Medulla oblongata (tissue), 1 donor: ENCODE measurements at regions not wholly inside any gene's neighbourhood (a gene's known extent, or its start where the extent isn't known, plus 50 kb on each side); places are given as distances from the start of the nearest gene placed in this dataset.
"Not testable (repeated sequence)": the region's sequence is repeated elsewhere in the genome, so short reads cannot be mapped to it uniquely, and the experiment has no call there.

ENCODE experiments used
- DNase-seq: peaks from one replicate; pipeline ENCODE4 v3.0.0-alpha.2; 2015; ENCODE audit errors: extremely low spot score

DNA sequence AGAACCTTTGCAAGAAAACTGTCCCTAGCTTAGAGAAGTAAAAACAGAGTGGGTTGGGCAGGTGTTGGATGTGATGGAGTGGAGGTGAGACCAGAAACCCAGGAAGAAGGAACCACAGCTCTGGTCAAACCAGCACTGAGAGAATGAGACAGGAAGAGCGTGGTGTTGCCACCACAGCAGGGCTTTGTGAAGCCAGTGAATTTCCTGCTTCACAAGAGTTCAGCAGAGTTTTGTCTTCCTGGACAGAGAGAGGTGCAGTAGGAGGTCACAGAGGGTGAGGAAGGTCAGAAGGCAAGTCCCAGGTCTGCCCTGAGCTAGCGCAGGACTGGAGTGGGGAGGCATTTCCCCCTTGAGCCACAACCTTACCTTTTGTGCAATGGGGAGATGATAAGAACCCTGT is 2306.2 kb upstream of the ACO1 start:
- DNase-seq, result no peak

DNA sequence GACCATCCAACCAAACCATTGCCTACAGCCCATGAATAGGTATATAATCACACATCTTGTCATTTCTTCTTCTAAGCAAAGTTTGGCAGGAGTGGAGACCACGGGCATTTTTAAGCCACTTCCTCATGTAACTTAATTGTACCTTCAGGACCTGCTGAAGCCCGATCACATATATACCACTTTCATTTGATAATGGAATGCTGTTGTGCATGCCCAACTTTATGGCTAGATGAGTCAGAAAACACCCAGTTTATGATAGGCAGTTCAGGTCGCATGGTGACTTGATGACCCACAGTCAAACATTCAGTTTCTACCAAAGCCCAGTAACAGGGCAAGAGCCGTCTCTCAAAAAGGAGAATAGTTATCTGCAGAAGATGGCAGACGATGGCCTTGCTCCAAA is 2295.0 kb upstream of the ACO1 start:
- DNase-seq, result no peak

DNA sequence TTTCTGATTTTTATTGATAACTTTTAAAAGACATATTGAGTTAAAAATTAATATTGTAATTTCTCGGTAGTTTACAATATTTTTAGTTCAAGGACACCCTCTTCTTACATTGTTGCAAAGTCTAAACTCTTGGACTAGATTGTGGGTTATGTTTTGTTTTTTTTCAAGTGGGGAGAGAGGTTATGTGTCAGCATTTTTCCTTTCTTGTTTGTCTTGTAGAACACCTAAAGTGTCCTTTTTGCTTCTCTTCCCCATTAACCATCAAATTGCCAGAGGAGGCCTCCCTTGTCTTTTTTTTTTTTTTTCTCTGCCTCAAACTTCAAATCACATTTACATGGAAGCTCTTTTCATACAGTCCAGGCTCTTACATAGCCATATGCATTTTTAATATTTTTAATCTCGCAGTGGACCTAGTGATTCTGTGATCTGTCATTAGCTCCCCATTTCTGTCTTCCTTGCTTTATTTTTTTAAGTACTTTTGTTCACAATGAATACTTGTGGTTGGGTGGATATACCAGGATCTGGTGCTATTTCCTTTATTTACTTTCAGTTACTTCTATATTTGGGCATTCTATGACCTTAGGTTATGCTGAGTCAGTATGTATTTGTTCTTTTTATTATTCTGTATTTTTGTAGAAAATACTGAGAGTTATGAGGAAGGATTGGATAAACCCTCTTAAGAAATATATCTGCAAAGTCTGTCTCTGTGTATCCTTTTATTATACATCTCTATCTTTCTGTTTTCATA is 2280.6 kb upstream of the ACO1 start:
- no peak for DNase-seq

DNA sequence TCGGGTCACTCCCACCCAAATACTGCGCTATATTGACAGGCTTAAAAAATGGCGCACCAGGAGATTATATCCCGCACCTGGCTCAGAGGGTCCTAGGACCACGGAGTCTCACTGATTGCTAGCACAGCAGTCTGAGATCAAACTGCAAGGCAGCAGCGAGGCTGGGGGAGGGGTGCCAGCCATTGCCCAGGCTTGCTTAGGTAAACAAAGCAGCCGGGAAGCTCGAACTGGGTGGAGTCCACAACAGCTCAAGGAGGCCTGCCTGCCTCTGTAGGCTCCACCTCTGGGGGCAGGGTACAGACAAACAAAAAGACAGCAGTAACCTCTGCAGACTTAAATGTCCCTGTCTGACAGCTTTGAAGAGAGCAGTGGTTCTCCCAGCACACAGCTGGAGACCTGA is 2277.3 kb upstream of the ACO1 start:
- not testable (repeated sequence) for DNase-seq

DNA sequence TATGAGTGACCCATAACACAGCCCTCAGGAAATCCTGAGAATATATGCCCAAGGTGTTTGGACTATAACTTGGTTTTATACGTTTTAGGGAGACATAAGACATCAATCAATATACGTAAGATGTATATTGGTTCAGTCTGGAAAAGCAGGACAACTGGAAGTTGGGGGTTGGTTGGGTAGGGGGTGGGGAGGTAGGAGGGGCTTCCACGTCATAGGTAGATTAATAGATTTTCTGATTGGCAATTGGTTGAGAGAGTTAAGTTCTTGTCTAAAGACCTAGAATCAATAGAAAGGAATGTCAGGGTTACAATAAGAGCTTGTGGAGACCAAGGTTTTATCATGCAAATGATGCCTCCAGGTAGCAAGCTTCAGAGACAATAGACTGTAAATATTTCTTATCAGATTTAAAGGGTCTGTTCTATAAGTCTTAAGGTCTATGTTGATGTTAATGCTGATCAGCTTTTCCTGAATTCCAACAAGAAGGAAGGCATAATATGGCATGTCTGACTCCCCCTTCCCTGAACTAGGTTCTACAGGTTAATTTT is 2267.7 kb upstream of the ACO1 start:
- no peak for DNase-seq

DNA sequence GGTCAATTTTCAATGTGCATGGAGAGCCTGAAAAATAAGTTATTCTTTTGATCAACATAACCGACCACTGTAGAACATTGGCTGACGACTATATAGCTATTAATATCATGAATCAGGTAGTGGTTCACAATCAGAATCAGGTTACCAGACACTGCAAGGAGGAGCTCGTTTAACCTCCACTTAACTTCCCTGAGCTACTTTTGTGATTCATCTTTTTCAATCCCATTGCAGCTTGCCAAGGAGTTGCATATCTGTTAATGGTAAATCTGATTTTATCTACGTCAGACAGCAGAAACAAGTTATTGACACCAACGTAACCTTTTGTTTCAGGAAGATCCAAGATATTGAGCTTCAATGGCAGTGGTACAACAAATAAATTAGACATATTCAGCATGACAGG is 2263.8 kb upstream of the ACO1 start:
- no peak for DNase-seq

DNA sequence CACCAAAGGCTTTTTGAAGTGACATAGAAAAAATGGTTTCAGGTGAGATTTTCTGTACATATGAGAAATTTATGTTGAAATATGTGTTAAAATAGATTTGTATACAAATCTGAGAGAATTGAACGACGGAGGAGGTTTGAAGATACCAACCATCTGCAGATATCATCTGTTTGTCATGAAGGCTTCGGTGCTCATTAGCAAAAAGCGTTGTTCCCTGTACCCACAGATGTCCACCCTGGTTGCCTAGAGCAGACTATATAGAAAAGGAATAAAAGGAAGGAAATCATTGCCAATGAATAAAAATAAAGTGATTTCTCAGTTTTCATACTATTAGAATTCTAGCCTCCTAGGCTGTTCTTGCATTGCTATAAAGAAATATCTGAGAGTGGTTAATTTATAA is 2262.8 kb upstream of the ACO1 start:
- no peak for DNase-seq

DNA sequence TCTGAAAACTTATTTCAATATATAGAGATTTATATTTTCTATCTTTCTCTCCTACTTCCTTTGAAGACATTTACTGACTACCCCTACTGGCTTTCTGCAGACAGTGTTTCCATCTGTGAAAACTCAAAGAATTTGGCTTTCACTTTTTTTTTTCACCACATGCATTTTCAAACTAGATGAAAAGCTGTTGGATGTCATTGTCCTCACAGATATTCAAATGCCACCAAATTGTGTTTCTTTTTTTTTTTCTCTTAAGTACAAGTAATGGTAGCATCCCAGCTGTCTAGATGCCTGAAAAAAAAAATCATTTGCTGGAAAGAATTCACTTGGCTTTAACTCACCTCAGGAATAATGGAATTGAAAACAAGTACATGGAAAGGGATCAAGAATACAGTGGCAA is 2258.6 kb upstream of the ACO1 start:
- no peak for DNase-seq

DNA sequence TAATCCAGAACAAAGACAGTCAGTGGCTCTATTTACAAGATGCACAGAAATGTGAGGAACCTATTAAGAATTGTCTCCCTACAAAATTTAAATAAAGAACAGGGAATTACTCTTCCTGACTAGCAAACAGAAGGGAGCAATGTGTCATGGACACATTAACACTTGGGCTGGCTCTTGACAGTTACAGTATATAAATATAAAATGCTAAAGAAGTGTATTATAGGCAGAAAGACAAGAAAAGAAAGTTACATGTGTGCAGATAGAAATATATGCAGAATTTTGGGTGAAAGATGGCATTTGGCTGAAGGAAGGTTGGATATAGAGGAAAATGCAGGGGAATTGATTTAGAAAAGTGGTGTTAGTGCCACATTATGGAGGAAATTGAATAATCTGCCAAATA is 2257.1 kb upstream of the ACO1 start:
- no peak for DNase-seq

DNA sequence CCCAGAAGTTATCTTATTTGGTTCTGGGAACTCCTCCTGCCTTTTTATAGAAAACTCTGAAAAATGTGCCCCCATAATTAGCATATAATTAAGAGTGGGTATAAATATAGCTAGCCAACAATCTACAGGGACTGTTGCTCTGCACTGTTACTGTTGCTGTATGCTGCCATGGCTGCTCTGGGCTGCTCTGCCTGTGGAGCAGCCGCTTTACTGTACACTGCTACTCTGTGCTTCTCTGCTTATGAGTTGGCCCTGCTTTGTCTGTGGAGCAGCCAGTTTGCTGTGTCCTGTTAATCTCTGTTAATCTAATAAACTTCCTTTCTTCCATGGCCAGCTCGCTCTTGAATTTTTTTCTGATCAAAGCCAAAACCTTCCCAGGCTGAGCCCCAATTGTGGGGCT is 2244.0 kb upstream of the ACO1 start:
- DNase-seq, result no peak

DNA sequence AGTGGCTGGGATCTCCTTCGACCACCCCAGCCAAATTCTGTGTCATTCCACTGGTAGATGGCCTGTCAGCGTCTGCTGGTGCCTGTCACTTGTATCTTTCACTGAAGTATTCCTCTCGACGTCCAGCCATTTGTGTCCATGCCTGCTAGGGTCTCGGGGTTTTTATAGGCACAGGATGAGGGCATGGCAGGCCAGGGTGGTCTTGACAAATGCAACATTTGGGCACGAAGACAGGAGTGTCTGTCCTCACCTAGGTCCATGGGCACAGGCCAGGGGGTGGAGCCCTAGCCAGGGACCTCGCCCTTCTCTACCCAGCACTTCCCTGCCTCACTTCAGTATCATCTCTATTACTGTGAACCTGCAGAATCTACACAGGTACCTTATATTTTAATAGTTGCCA is 2223.9 kb upstream of the ACO1 start:
- no peak for DNase-seq

DNA sequence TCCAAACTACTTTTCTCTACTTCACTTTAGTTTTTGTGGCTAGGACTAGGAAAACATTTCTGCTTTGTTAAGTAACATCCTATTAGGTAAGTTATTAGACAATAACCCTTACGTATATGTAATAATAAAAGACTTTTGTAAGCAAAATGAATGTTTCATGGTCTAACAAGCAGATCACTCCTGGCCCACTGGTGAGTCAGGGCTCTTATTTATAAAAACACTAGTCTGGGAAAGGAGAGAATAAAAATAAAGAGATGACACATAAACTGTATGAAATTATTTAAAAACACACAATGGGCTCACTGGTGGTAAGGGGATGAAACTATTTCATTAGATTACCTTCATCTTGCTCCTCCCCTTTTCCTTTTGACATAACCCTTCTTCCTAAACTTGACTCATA is 2212.2 kb upstream of the ACO1 start:
- no peak for DNase-seq

DNA sequence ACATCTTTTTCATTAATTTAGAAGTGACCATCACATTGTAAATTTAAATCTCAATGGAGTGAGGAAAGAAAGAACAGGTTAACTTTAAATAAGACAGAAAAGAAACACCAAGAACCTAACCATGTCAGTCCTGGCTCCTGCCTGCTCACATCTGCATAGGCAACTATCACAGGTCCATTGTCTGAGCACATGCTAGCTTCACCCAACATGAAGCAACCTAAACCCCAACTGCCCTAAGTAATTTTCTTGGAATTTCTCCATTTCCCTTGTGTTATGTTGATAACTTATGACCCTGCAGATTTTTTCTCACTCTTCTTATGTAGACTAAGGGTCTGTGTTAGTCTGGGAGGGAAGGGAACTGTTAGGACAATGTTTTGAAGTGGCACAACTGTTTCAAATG is 2205.8 kb upstream of the ACO1 start:
- no peak for DNase-seq

DNA sequence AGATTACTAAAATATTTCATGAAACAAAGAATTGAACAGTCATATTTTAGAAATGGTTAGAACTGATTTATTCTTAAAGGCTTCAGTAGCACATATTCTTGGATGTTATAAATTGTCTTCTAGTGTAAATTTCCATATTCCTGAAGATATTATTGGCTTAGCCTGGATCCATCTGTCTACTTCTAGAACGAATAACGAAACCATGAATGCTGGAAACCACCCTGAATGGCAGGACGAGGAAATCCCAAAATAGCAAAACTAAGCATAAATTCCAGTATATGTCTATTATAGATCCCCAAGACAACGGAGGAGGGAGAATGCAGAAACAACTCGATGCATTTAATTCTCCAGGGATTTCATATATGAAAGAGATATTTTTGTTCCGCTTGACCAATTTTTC is 2191.0 kb upstream of the ACO1 start:
- DNase-seq, result no peak

DNA sequence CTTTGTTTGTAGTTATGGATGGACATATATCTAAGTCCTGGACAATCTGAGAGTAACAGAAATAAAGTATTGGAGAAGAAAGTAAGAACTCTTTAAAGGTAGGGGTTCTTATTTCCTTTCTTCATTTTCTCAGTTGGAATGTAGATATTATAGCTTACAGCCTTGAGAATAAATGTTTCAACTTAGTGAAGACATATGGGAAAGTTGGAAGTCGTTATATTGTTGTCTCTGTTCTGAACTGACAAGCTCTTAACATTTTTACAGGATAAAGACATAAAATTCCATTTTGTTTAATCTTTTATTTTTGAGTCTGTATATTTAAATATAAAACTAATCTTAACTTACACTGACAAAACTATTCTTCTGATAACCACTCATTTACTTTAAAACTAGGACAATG is 2187.5 kb upstream of the ACO1 start:
- DNase-seq, result no peak

DNA sequence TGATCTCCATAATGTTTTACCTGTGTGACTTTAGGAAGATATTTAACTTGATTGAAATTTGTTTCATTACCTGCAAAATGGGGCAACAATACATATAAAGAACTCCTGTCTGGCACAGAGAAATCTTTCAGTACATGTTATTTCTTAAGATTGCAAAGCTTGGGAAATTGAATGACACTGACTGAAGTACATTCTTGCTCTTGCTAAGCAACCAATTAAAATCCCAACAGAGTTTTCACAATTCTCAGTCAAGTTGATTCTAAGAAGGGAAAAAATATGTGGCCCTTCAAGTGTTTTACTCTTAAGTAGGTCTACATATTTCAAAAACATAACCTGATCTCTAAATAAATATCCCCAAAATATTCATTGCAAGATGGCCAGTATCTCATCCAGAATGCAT is 2187.0 kb upstream of the ACO1 start:
- DNase-seq, result no peak

DNA sequence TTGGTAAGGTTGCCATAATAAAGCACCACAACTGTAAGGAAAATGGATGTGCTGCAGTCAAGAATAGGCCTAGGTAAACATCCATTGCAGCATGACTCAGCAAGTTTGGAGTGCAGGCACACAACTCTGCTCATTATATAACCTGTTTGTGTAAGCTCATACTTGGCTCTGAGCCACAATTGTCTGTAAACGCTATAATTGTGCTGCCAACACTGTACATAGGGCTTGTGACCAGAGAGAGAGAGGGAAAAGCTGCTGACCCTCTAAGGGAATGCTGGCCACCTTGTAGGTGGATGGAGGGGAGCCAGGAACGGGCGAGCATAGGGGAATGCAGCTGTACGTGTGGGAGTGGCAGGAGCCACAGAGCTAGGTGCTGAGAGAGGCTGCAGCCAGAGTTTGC is 2186.5 kb upstream of the ACO1 start:
- DNase-seq, result no peak

DNA sequence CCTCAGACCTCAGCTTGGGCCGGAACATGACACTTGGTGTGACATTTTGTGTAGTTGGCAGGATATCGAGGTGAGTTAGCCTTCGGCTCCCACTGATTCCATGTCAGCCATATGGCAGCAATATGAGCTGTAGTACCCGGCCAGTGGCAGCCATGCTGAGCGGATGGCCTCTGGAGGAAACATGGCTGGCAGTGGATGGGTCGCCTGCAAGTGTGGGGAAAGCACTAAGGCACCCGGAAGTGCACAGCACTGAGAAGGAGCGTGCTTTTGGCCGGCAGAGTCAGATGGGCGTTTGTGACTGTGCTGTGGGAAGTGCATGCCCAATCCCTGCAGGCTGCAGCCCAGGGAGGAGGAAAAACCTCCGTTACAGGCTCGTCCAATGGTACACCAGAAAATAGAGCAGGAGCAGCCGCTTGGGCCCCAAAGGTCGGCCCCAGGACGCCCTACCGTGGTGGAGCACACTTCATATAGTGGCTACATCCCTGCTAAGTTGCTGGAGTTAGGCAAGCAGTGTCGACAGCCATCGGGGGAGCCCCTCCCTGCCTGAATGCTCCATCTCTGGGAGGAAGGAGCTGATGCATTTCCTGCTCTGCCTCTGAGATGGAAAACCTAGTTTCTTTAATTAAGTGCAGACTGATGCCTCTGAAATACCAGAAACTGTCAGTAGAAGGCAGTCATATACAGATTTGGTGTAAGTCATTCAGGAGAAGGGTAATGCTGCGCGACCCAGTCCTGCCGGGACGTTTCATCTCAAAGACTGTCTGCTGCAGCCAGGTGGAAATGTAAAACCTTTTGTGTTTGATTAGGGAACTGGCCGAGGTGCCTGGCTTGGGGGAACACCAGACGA is 2185.8 kb upstream of the ACO1 start:
- no peak for DNase-seq

DNA sequence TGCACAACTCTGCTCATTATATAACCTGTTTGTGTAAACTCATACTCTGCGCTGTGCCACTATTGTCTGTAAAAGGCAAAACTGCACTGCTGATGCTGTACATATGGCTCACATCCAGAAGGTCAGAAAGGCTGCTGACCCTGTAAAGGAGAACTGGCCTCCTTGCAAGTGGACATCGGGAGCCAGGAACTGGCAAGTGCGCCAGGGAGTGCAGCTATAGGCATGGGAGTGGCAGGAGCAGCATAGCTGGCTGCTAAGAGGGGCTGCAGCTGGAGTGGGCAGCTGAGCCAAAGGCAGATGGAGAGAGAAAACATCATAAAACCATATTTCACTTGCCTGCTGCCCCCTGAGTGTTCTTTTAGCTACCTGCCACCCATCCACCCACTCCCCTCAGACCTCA is 2183.4 kb upstream of the ACO1 start:
- DNase-seq, result no peak

DNA sequence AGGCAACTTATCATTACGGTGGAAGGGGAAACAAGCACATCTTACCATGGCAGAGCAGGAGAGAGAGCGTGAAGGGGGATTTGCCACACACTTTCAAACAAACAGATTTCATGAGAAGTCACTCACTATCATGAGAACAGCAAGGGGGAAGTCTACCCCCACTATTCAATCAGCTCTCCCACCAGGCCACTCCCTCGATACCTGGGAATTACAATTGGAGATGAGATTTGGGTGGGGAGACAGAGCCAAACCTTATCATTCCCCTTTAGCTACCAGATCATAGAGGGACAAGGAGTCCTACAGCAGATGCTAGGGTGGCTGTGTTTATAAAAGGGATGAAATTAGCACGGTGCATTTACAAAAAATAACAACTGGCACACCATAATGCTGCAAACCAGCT is 2149.4 kb upstream of the ACO1 start:
- DNase-seq, result no peak

DNA sequence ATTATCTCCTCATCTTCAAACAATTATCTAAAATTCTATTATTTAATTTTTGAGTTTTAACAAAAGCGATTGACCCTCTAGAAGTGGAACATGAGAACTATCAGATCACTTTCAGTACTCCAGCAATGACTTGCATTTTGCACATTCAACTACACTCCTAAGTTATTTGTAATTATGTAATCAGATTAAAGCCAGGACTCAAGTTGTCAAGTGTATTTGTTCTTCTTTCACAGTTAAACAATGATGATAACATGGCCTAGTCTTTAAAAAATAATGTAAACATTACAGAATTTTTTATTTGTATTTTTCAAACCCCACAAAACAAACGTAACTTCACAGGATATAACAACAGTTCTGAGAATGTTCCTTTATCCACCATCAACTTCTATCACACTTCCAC is 2148.9 kb upstream of the ACO1 start:
- DNase-seq, result no peak

DNA sequence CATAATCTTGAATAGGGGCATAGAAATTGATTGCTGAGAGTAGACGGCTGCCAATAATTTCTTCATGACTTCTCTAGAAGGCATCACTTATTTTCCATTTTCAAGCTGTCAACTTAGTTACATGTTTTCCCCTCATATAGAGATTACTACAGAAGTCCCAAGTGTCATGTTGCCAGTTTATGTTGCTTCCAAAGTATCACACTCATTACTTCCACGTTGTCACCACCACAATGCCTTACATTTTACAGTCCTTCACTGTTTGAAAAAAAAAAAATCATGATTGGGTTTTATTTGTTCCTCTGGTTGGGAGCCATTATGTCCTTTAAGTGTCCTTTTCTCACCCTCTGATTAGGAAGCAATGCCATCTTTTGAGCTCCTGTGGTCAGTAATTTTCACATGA is 2144.6 kb upstream of the ACO1 start:
- DNase-seq, result no peak

DNA sequence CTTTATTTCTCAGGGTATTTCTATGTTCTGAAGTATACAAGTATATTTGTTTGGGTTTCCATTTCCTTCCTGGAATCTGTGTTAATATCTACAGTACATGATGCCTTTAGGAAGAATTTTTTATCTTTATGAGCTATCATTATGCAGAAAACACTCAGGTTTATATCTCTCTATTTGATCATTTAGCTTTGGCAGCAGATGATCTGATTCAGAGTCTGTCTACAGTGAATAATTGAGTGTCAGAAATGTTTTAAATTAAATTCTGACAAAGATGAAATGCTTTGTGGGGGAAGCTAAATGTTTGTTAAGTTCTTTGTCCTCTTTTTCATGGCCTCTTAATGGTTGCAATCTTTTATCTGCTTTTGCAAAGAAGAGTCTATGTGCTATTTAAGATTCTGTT is 2141.0 kb upstream of the ACO1 start:
- no peak for DNase-seq
